ENCODE measurements at regions not wholly inside any gene's neighbourhood (a gene's known extent, or its start where the extent isn't known, plus 50 kb on each side); places are given as distances from the start of the nearest gene placed in this dataset.

GRCh38 chr2:203599509-203599908 lies 64.4 kb upstream of the RAPH1 start:
- TF ChIP-seq TEAD4 (IDR thresholded peaks at IDR 0.05) (no peak), YY1 (IDR thresholded peaks at IDR 0.05; ENCODE audit: low read depth) (no peak), REST (IDR thresholded peaks at IDR 0.05; ENCODE audit: low read depth) (no peak), FOXM1 (IDR thresholded peaks at IDR 0.05; ENCODE audit: borderline replicate concordance, low read depth) (no peak), TAF1 (IDR thresholded peaks at IDR 0.05; ENCODE audit: low read depth) (no peak), RAD21 (IDR thresholded peaks at IDR 0.05; ENCODE audit: low read depth) (no peak), EGR1 (IDR thresholded peaks at IDR 0.05) (no peak), USF1 (IDR thresholded peaks at IDR 0.05) (no peak), CREB1 (IDR thresholded peaks at IDR 0.05; ENCODE audit: low read depth) (no peak), TCF12 (IDR thresholded peaks at IDR 0.05; ENCODE audit: low read depth) (no peak), NFIC (IDR thresholded peaks at IDR 0.05) (no peak)

- TF ChIP-seq NFIC (IDR thresholded peaks at IDR 0.05): no peak
- TF ChIP-seq TCF12 (IDR thresholded peaks at IDR 0.05; ENCODE audit: low read depth): no peak
- no peak for TF ChIP-seq EGR1 (IDR thresholded peaks at IDR 0.05)
- TF ChIP-seq EP300 (IDR thresholded peaks at IDR 0.05; ENCODE audit: borderline replicate concordance): no peak
Measured at GRCh38 chr2:203600286-203600685, 65.2 kb upstream of the RAPH1 start.

- TF ChIP-seq TCF12 (IDR thresholded peaks at IDR 0.05; ENCODE audit: low read depth): no peak
- TF ChIP-seq EGR1 (IDR thresholded peaks at IDR 0.05): no peak
- no peak for TF ChIP-seq ZBTB7A (IDR thresholded peaks at IDR 0.05; ENCODE audit: low read depth)
- TF ChIP-seq RAD21 (IDR thresholded peaks at IDR 0.05; ENCODE audit: low read depth): no peak
- no peak for TF ChIP-seq CREB1 (IDR thresholded peaks at IDR 0.05; ENCODE audit: low read depth)
- no peak for TF ChIP-seq TEAD4 (IDR thresholded peaks at IDR 0.05)
- no peak for TF ChIP-seq USF1 (IDR thresholded peaks at IDR 0.05)
- TF ChIP-seq EP300 (IDR thresholded peaks at IDR 0.05; ENCODE audit: borderline replicate concordance): no peak
Measured at GRCh38 chr2:203603456-203604389, 68.6 kb upstream of the RAPH1 start.

- TF ChIP-seq EP300 (IDR thresholded peaks at IDR 0.05; ENCODE audit: borderline replicate concordance) (no peak), TCF12 (IDR thresholded peaks at IDR 0.05; ENCODE audit: low read depth) (no peak), NFIC (IDR thresholded peaks at IDR 0.05) (no peak), TAF1 (IDR thresholded peaks at IDR 0.05; ENCODE audit: low read depth) (no peak), MAX (IDR thresholded peaks at IDR 0.05) (no peak), TEAD4 (IDR thresholded peaks at IDR 0.05) (no peak), CREB1 (IDR thresholded peaks at IDR 0.05; ENCODE audit: low read depth) (no peak), CEBPB (IDR thresholded peaks at IDR 0.05) (no peak), EGR1 (IDR thresholded peaks at IDR 0.05) (no peak), FOXM1 (IDR thresholded peaks at IDR 0.05; ENCODE audit: borderline replicate concordance, low read depth) (no peak), YY1 (IDR thresholded peaks at IDR 0.05; ENCODE audit: low read depth) (no peak), REST (IDR thresholded peaks at IDR 0.05; ENCODE audit: low read depth) (no peak), USF1 (IDR thresholded peaks at IDR 0.05) (no peak), ZBTB7A (IDR thresholded peaks at IDR 0.05; ENCODE audit: low read depth) (no peak), RAD21 (IDR thresholded peaks at IDR 0.05; ENCODE audit: low read depth) (no peak)
Measured at GRCh38 chr2:203605302-203605701, 70.2 kb upstream of the RAPH1 start.

GRCh38 chr2:203606051-203606450 lies 71.0 kb upstream of the RAPH1 start:
- TF ChIP-seq USF1 (IDR thresholded peaks at IDR 0.05) (no peak), FOXM1 (IDR thresholded peaks at IDR 0.05; ENCODE audit: borderline replicate concordance, low read depth) (no peak), MAX (IDR thresholded peaks at IDR 0.05) (no peak), TAF1 (IDR thresholded peaks at IDR 0.05; ENCODE audit: low read depth) (no peak), REST (IDR thresholded peaks at IDR 0.05; ENCODE audit: low read depth) (no peak), EGR1 (IDR thresholded peaks at IDR 0.05) (no peak), EP300 (IDR thresholded peaks at IDR 0.05; ENCODE audit: borderline replicate concordance) (no peak), NFIC (IDR thresholded peaks at IDR 0.05) (no peak), CEBPB (IDR thresholded peaks at IDR 0.05) (no peak), TEAD4 (IDR thresholded peaks at IDR 0.05) (no peak), TCF12 (IDR thresholded peaks at IDR 0.05; ENCODE audit: low read depth) (no peak), CREB1 (IDR thresholded peaks at IDR 0.05; ENCODE audit: low read depth) (no peak), ZBTB7A (IDR thresholded peaks at IDR 0.05; ENCODE audit: low read depth) (no peak), RAD21 (IDR thresholded peaks at IDR 0.05; ENCODE audit: low read depth) (no peak), YY1 (IDR thresholded peaks at IDR 0.05; ENCODE audit: low read depth) (no peak)

Measured in Ishikawa (cell line).